ENCODE measurements at regions not wholly inside any gene's neighbourhood (a gene's known extent, or its start where the extent isn't known, plus 50 kb on each side); places are given as distances from the start of the nearest gene placed in this dataset.
"Not testable (repeated sequence)": the region's sequence is repeated elsewhere in the genome, so short reads cannot be mapped to it uniquely, and the experiment has no call there.

- no peak overlapping the region for H3K4me3 ChIP-seq (ENCODE audit: low read depth, low read length)
- DNase-seq (ENCODE audit: low read depth) = no peak
- no peak for TF ChIP-seq CTCF (IDR thresholded peaks at IDR 0.05; ENCODE audit: control insufficient read depth, extremely low read depth, insufficient read depth)
Observed at GRCh38 chr5:17374973-17375742, 122.9 kb upstream of the TAF11L2 start.

GRCh38 chr5:17375886-17376285 lies 122.1 kb upstream of the TAF11L2 start:
- not testable (repeated sequence) for DNase-seq (ENCODE audit: low read depth); H3K4me3 ChIP-seq (ENCODE audit: low read depth, low read length)

GRCh38 chr5:17378346-17378997 lies 119.6 kb upstream of the TAF11L2 start:
- no peak for DNase-seq (ENCODE audit: low read depth)
- H3K4me3 ChIP-seq (ENCODE audit: low read depth, low read length) = no peak overlapping the region
- no peak for TF ChIP-seq CTCF (IDR thresholded peaks at IDR 0.05; ENCODE audit: control insufficient read depth, extremely low read depth, insufficient read depth)

- TF ChIP-seq CTCF (IDR thresholded peaks at IDR 0.05; ENCODE audit: control insufficient read depth, extremely low read depth, insufficient read depth) = no peak
- no peak for DNase-seq (ENCODE audit: low read depth)
Observed at GRCh38 chr5:17379100-17379951, 118.7 kb upstream of the TAF11L2 start.

GRCh38 chr5:17381932-17382331 lies 116.1 kb upstream of the TAF11L2 start:
- DNase-seq (ENCODE audit: low read depth) = no peak
- no peak overlapping the region for H3K4me3 ChIP-seq (ENCODE audit: low read depth, low read length)

More at GRCh38 chr5:17379100-17379951, 118.7 kb upstream of the TAF11L2 start:
- H3K4me3 ChIP-seq (ENCODE audit: low read depth, low read length) = no peak overlapping the region

GRCh38 chr5:17383526-17383925 lies 114.5 kb upstream of the TAF11L2 start:
- no peak for TF ChIP-seq CTCF (IDR thresholded peaks at IDR 0.05; ENCODE audit: control insufficient read depth, extremely low read depth, insufficient read depth)
- H3K4me3 ChIP-seq (ENCODE audit: low read depth, low read length) = no peak overlapping the region
- no peak for DNase-seq (ENCODE audit: low read depth)

More at GRCh38 chr5:17381932-17382331, 116.1 kb upstream of the TAF11L2 start:
- no peak for TF ChIP-seq CTCF (IDR thresholded peaks at IDR 0.05; ENCODE audit: control insufficient read depth, extremely low read depth, insufficient read depth)

GRCh38 chr5:17384181-17384580 lies 113.8 kb upstream of the TAF11L2 start:
- no peak for DNase-seq (ENCODE audit: low read depth)
- no peak for TF ChIP-seq CTCF (IDR thresholded peaks at IDR 0.05; ENCODE audit: control insufficient read depth, extremely low read depth, insufficient read depth)
- H3K4me3 ChIP-seq (ENCODE audit: low read depth, low read length) = no peak overlapping the region
